Activated CD8-positive, alpha-beta T cell treated with anti-CD3 and anti-CD28 coated beads for 36 hours (primary cell): ENCODE measurements at regions not wholly inside any gene's neighbourhood (a gene's known extent, or its start where the extent isn't known, plus 50 kb on each side); places are given as distances from the start of the nearest gene placed in this dataset.
"Not testable (repeated sequence)": the region's sequence is repeated elsewhere in the genome, so short reads cannot be mapped to it uniquely, and the experiment has no call there.

Source experiments
- ATAC-seq: fragments of 200-7000 bp; cut with Tn5 transposase; one replicate; pipeline ENCODE4 v1.10.0; 2021; ENCODE audit warnings: mild to moderate bottlenecking, moderate library complexity
- CTCF ChIA-PET: fragments of 350-600 bp; sonication (Branson Sonifier 250); formaldehyde crosslinking; loops from one replicate; lab custom pipeline; 2021; ENCODE audit warnings: antibody characterized with exemption; lab: Charles Lee
- POLR2A ChIA-PET: fragments of 350-600 bp; sonication (Branson Sonifier 250); formaldehyde crosslinking; loops from one replicate; lab custom pipeline; 2021; ENCODE audit warnings: antibody characterized with exemption; lab: Charles Lee
- DNase-seq: peaks from one replicate; pipeline ENCODE4 v3.0.0-alpha.2; 2020
- H3K27ac Mint-ChIP-seq: one replicate; pipeline ENCODE4 v1.8.0; 2021; ENCODE audit warnings: mild to moderate bottlenecking, mixed read lengths
- H3K27me3 Mint-ChIP-seq: one replicate; pipeline ENCODE4 v1.8.0; 2021; ENCODE audit warnings: mixed read lengths
- H3K36me3 Mint-ChIP-seq: one replicate; pipeline ENCODE4 v1.8.0; 2021; ENCODE audit warnings: low read depth, mixed read lengths
- H3K4me1 Mint-ChIP-seq: one replicate; pipeline ENCODE4 v1.8.0; 2021; ENCODE audit warnings: low read depth, mixed read lengths
- H3K4me3 Mint-ChIP-seq: one replicate; pipeline ENCODE4 v1.8.0; 2021; ENCODE audit warnings: mild to moderate bottlenecking, moderate library complexity, mixed read lengths
- H3K9me3 Mint-ChIP-seq: one replicate; pipeline ENCODE4 v1.8.0; 2021; ENCODE audit warnings: mixed read lengths
- CTCF ChIP-seq: fragments of 200-600 bp; IDR thresholded peaks from one replicate; pipeline ENCODE4 v1.8.0; 2022; ENCODE audit warnings: antibody characterized with exemption, mild to moderate bottlenecking
- intact Hi-C: fragments of 100-400 bp; cut with micrococcal nuclease; formaldehyde crosslinking; loops from one replicate; pipeline ENCODE4 v1.10.0; 2022

GRCh38 chr16:17925761-17926160, 410.8 kb downstream of the NPIPA8 start:
- CTCF ChIA-PET: no interaction called here
- ATAC-seq: no peak

GRCh38 chr16:17921357-17921978, 415.1 kb downstream of the NPIPA8 start:
- POLR2A ChIA-PET: no interaction called here
- no peak overlapping the region for H3K27ac Mint-ChIP-seq
- H3K27me3 Mint-ChIP-seq: peaks cover 9% of the 10 kb centered on the region
- CTCF ChIA-PET: interaction anchor here (0.6 to 1.3 kb wide), 7 partner anchors 8 to 31 kb away, joined by 3 to 5 read pairs (median 3); no protein-coding TSS in a partner anchor
- DNase-seq (peak; percentile 76), ATAC-seq (no peak)
- intact Hi-C loops: no loop called here
- H3K4me1 Mint-ChIP-seq: no peaks in the 10 kb centered on the region
- no peak overlapping the region for H3K4me3 Mint-ChIP-seq
- H3K36me3 Mint-ChIP-seq: no peaks in the 10 kb centered on the region
- TF ChIP-seq CTCF: peak; percentile 65
- H3K9me3 Mint-ChIP-seq: no peaks in the 10 kb centered on the region

More at GRCh38 chr16:17925761-17926160, 410.8 kb downstream of the NPIPA8 start:
- intact Hi-C loops: no loop called here
- Mint-ChIP-seq H3K4me3 (no peak overlapping the region), H3K36me3 (no peaks in the 10 kb centered on the region), H3K27me3 (peaks cover 2% of the 10 kb centered on the region), H3K27ac (no peak overlapping the region), H3K4me1 (no peaks in the 10 kb centered on the region), H3K9me3 (no peaks in the 10 kb centered on the region)
- POLR2A ChIA-PET: no interaction called here
- DNase-seq: no peak
- TF ChIP-seq CTCF: no peak

- H3K27ac Mint-ChIP-seq: no peak overlapping the region
- H3K9me3 Mint-ChIP-seq: peaks cover 3% of the 10 kb centered on the region
- H3K4me1 Mint-ChIP-seq: no peaks in the 10 kb centered on the region
- no peak for DNase-seq
- CTCF ChIA-PET: no interaction called here
- H3K4me3 Mint-ChIP-seq: no peak overlapping the region
- POLR2A ChIA-PET: no interaction called here
- intact Hi-C loops: no loop called here
- ATAC-seq: no peak
- no peaks in the 10 kb centered on the region for H3K36me3 Mint-ChIP-seq
- no peak for TF ChIP-seq CTCF
- H3K27me3 Mint-ChIP-seq: peaks cover 11% of the 10 kb centered on the region
Measured at GRCh38 chr16:17917316-17918019, 419.1 kb downstream of the NPIPA8 start.

GRCh38 chr16:17915791-17916190, 420.7 kb downstream of the NPIPA8 start:
- no peak for ATAC-seq
- no peaks in the 10 kb centered on the region for H3K4me1 Mint-ChIP-seq
- intact Hi-C loops: no loop called here
- DNase-seq: no peak
- H3K4me3 Mint-ChIP-seq: no peak overlapping the region
- H3K27me3 Mint-ChIP-seq: peaks cover 11% of the 10 kb centered on the region
- POLR2A ChIA-PET: no interaction called here
- H3K27ac Mint-ChIP-seq: no peak overlapping the region
- no peak for TF ChIP-seq CTCF
- no peaks in the 10 kb centered on the region for H3K36me3 Mint-ChIP-seq
- CTCF ChIA-PET: no interaction called here
- peaks cover 5% of the 10 kb centered on the region for H3K9me3 Mint-ChIP-seq

GRCh38 chr16:17914168-17914567, 422.4 kb downstream of the NPIPA8 start:
- Mint-ChIP-seq H3K27me3 (peaks cover 7% of the 10 kb centered on the region), H3K4me3 (no peak overlapping the region), H3K4me1 (no peaks in the 10 kb centered on the region), H3K36me3 (no peaks in the 10 kb centered on the region), H3K9me3 (peaks cover 8% of the 10 kb centered on the region), H3K27ac (no peak overlapping the region)
- intact Hi-C loops: no loop called here
- ChIA-PET CTCF (no interaction called here), POLR2A (no interaction called here)
- no peak for TF ChIP-seq CTCF
- DNase-seq: no peak
- ATAC-seq: no peak

GRCh38 chr16:17911578-17911977, 425.0 kb downstream of the NPIPA8 start:
- DNase-seq, H3K36me3 Mint-ChIP-seq, H3K27ac Mint-ChIP-seq, POLR2A ChIA-PET, CTCF ChIA-PET, H3K4me3 Mint-ChIP-seq, H3K4me1 Mint-ChIP-seq, ATAC-seq, H3K9me3 Mint-ChIP-seq, H3K27me3 Mint-ChIP-seq, intact Hi-C loops: not testable (repeated sequence)

- POLR2A ChIA-PET, ATAC-seq, CTCF ChIA-PET, intact Hi-C loops, H3K4me3 Mint-ChIP-seq, H3K27ac Mint-ChIP-seq, H3K27me3 Mint-ChIP-seq, H3K4me1 Mint-ChIP-seq, H3K9me3 Mint-ChIP-seq, DNase-seq, H3K36me3 Mint-ChIP-seq: not testable (repeated sequence)
Measured at GRCh38 chr16:17906626-17907025, 429.9 kb downstream of the NPIPA8 start.
